Fibroblast of lung (primary cell): ENCODE measurements at regions not wholly inside any gene's neighbourhood (a gene's known extent, or its start where the extent isn't known, plus 50 kb on each side); places are given as distances from the start of the nearest gene placed in this dataset.

Experiments
- DNase-seq, 2 donors: peaks; one replicate each; pipeline versions ENCODE4 v3.0.0 to v3.0.0-alpha.2; 2010; ENCODE audit warnings: low read depth in 2 of 2
- H2AFZ ChIP-seq: 2 replicates; pipeline ENCODE4 v1.5.1; 2012; ENCODE audit warnings: low read length, control low read depth, inconsistent platforms
- H3K27ac ChIP-seq: 2 replicates; pipeline ENCODE4 v1.5.1; 2011; ENCODE audit warnings: low read length, control low read depth; ENCODE audit not compliant: insufficient read depth
- H3K27me3 ChIP-seq: 2 replicates; pipeline ENCODE4 v1.5.1; 2011; ENCODE audit warnings: mild to moderate bottlenecking, low read length; ENCODE audit not compliant: control insufficient read depth, insufficient read depth
- H3K36me3 ChIP-seq: 2 replicates; pipeline ENCODE4 v1.5.1; 2011; ENCODE audit warnings: low read length; ENCODE audit not compliant: control insufficient read depth, insufficient read depth
- H3K4me1 ChIP-seq: 2 replicates; pipeline ENCODE4 v1.5.1; 2011; ENCODE audit warnings: low read length; ENCODE audit not compliant: control insufficient read depth, insufficient read depth; ENCODE audit errors: extremely low read depth
- H3K4me2 ChIP-seq: 2 replicates; pipeline ENCODE4 v1.5.1; 2011; ENCODE audit warnings: low read length, control low read depth; ENCODE audit not compliant: insufficient read depth; ENCODE audit errors: extremely low read depth
- H3K4me3 ChIP-seq, 4 experiments: fragments of 200-600 bp in 1 of 4; sonication (generic) in 1 of 4; replicated peaks in 1 of 4; 2 replicates each; pipeline ENCODE4 v1.5.1; 2011 to 2016; ENCODE audit warnings: low read length in 4 of 4, low read depth in 3 of 4, mild to moderate bottlenecking in 3 of 4, control low read depth in 2 of 4, inconsistent platforms in 1 of 4, mixed read lengths in 1 of 4; ENCODE audit not compliant: insufficient read depth in 1 of 4; ENCODE audit errors: control extremely low read depth in 1 of 4
- H3K79me2 ChIP-seq: 2 replicates; pipeline ENCODE4 v1.5.1; 2012; ENCODE audit warnings: mild to moderate bottlenecking, low read length, inconsistent platforms; ENCODE audit not compliant: control insufficient read depth, insufficient read depth
- H3K9ac ChIP-seq: 2 replicates; pipeline ENCODE4 v1.5.1; 2011; ENCODE audit warnings: mild to moderate bottlenecking, low read length, control low read depth; ENCODE audit not compliant: insufficient read depth
- H3K9me3 ChIP-seq: 2 replicates; pipeline ENCODE4 v1.5.1; 2012; ENCODE audit warnings: low read depth, low read length; ENCODE audit not compliant: control insufficient read depth, insufficient read depth
- H4K20me1 ChIP-seq: 2 replicates; pipeline ENCODE4 v1.5.1; 2011; ENCODE audit warnings: low read length; ENCODE audit not compliant: control insufficient read depth, insufficient read depth; ENCODE audit errors: extremely low read depth
- EZH2 ChIP-seq: IDR thresholded peaks from 2 replicates; pipeline ENCODE4 v1.5.1; 2012; ENCODE audit warnings: low read length, control low read depth, mild to moderate bottlenecking; ENCODE audit errors: missing control alignments
- TF ChIP-seq, protein P1 (sequence below), 2 donors: IDR thresholded peaks in 1 of 2; conservative IDR thresholded peaks in 1 of 2; 1 replicate in 1 of 2; 2 replicates in 1 of 2; pipeline ENCODE4 v1.5.1; 2011 to 2012; ENCODE audit warnings: low read length in 2 of 2, control low read depth in 1 of 2, inconsistent platforms in 1 of 2, low read depth in 1 of 2, mild to moderate bottlenecking in 1 of 2

- no peak for TF ChIP-seq EZH2
- TF ChIP-seq, protein P1, sequence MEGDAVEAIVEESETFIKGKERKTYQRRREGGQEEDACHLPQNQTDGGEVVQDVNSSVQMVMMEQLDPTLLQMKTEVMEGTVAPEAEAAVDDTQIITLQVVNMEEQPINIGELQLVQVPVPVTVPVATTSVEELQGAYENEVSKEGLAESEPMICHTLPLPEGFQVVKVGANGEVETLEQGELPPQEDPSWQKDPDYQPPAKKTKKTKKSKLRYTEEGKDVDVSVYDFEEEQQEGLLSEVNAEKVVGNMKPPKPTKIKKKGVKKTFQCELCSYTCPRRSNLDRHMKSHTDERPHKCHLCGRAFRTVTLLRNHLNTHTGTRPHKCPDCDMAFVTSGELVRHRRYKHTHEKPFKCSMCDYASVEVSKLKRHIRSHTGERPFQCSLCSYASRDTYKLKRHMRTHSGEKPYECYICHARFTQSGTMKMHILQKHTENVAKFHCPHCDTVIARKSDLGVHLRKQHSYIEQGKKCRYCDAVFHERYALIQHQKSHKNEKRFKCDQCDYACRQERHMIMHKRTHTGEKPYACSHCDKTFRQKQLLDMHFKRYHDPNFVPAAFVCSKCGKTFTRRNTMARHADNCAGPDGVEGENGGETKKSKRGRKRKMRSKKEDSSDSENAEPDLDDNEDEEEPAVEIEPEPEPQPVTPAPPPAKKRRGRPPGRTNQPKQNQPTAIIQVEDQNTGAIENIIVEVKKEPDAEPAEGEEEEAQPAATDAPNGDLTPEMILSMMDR (conservative IDR thresholded peaks at IDR 0.05 in 1 of 2, IDR thresholded peaks at IDR 0.05 in 1 of 2; ENCODE audit: low read depth in 1 of 2, low read length in 2 of 2): no peak
- no peak overlapping the region for H3K27ac ChIP-seq
- DNase-seq: no peak
- no peaks in the 10 kb centered on the region for H3K36me3 ChIP-seq
- H3K4me1 ChIP-seq: peaks cover 6% of the 10 kb centered on the region
- H3K9ac ChIP-seq: no peak overlapping the region
- H3K9me3 ChIP-seq: no peaks in the 10 kb centered on the region
- no peaks in the 10 kb centered on the region for H3K79me2 ChIP-seq
- H3K4me3 ChIP-seq: no peak overlapping the region
- no peak overlapping the region for H3K4me2 ChIP-seq
- H3K27me3 ChIP-seq: no peaks in the 10 kb centered on the region
- no peaks in the 10 kb centered on the region for H4K20me1 ChIP-seq
- H2AFZ ChIP-seq: no peak overlapping the region
Measured at GRCh38 chr1:22261580-22261979, 118.7 kb upstream of the WNT4 start.

DNA sequence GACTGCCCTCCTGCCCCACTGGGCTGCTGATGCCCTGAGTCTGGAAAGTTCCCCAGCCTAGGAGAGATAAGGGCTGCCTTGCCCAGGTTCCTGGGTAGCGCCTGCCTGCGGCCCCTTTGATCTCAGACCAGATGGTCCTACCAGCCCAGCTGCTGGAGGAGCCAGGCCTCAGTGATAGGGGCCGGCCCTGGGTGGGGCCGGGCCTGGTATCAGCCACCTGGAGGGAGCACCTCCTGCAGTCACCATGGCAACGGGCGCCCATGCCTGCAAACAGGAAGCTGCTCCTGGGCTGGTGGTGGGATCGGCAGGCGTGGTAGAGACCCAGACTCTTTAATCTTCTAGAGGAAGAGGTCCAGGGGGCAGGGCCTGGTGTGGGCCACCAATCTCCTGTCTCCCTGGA lies 119.7 kb upstream of the WNT4 start:
- Histone ChIP-seq H3K27ac (no peak overlapping the region), H2AFZ (no peak overlapping the region), H3K27me3 (no peaks in the 10 kb centered on the region), H3K36me3 (no peaks in the 10 kb centered on the region), H3K4me2 (no peak overlapping the region), H4K20me1 (no peaks in the 10 kb centered on the region), H3K9me3 (no peaks in the 10 kb centered on the region), H3K4me3 (no peak overlapping the region), H3K79me2 (no peaks in the 10 kb centered on the region), H3K4me1 (peaks cover 6% of the 10 kb centered on the region), H3K9ac (no peak overlapping the region)
- TF ChIP-seq, protein P1 (conservative IDR thresholded peaks at IDR 0.05 in 1 of 2, IDR thresholded peaks at IDR 0.05 in 1 of 2; ENCODE audit: low read depth in 1 of 2, low read length in 2 of 2): no peak
- no peak for TF ChIP-seq EZH2
- no peak for DNase-seq

DNA sequence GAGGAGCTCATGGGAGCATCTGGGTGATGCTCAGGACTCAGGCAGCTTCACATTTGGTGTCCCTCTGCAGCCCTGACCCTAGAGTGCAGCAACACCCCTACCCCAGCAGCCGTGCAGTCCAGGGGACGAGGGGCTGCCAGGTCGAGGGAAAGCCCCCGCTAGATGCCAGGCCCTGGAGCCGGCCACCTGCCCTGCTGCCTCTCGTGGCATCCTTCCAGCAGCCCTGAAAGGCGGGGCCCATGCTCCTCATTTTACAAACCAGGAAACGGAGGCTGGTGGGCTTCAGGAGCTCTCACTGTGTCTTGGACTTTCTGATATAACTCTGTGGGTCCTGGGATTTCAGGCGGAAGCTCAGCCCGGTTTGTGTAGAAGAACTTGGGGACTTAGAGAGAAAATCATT lies 120.5 kb upstream of the WNT4 start:
- Histone ChIP-seq H4K20me1 (no peaks in the 10 kb centered on the region), H2AFZ (no peak overlapping the region), H3K9me3 (no peaks in the 10 kb centered on the region), H3K4me2 (no peak overlapping the region), H3K36me3 (no peaks in the 10 kb centered on the region), H3K4me3 (no peak overlapping the region), H3K27ac (no peak overlapping the region), H3K4me1 (peaks cover 6% of the 10 kb centered on the region), H3K79me2 (no peaks in the 10 kb centered on the region), H3K9ac (no peak overlapping the region), H3K27me3 (no peaks in the 10 kb centered on the region)
- no peak for DNase-seq
- no peak for TF ChIP-seq EZH2
- TF ChIP-seq, protein P1 (conservative IDR thresholded peaks at IDR 0.05 in 1 of 2, IDR thresholded peaks at IDR 0.05 in 1 of 2; ENCODE audit: low read depth in 1 of 2, low read length in 2 of 2): no peak
